HEK293T (cell line): ENCODE measurements at regions not wholly inside any gene's neighbourhood (a gene's known extent, or its start where the extent isn't known, plus 50 kb on each side); places are given as distances from the start of the nearest gene placed in this dataset.
"Not testable (repeated sequence)": the region's sequence is repeated elsewhere in the genome, so short reads cannot be mapped to it uniquely, and the experiment has no call there.

Source experiments
- BHLHE40 ChIP-seq: fragments of 450-650 bp; IDR thresholded peaks from 2 replicates; pipeline ENCODE4 v1.6.1; 2016; ENCODE audit warnings: mild to moderate bottlenecking, moderate library complexity, borderline replicate concordance
- FOXK2 ChIP-seq: fragments of 450-650 bp; IDR thresholded peaks from 2 replicates; pipeline ENCODE4 v1.6.1; 2016; ENCODE audit warnings: mild to moderate bottlenecking
- HDGF ChIP-seq: fragments of 450-650 bp; IDR thresholded peaks from 2 replicates; pipeline ENCODE4 v1.6.1; 2017; ENCODE audit warnings: antibody characterized with exemption, borderline replicate concordance
- SP1 ChIP-seq: fragments of 450-650 bp; IDR thresholded peaks from 2 replicates; pipeline ENCODE4 v1.6.1; 2017

GRCh38 chr4:77353724-77354315 is 196.8 kb downstream of the CCNG2 start:
- not testable (repeated sequence) for TF ChIP-seq HDGF, FOXK2, BHLHE40, SP1
